HG02970 (cell line): ENCODE measurements at regions not wholly inside any gene's neighbourhood (a gene's known extent, or its start where the extent isn't known, plus 50 kb on each side); places are given as distances from the start of the nearest gene placed in this dataset.
"Not testable (repeated sequence)": the region's sequence is repeated elsewhere in the genome, so short reads cannot be mapped to it uniquely, and the experiment has no call there.

Source experiments
- ATAC-seq: cut with Tn5 transposase; IDR thresholded peaks from one replicate; pipeline ENCODE4 v1.9.1; 2021; ENCODE audit warnings: mild to moderate bottlenecking, moderate library complexity, moderate number of reproducible peaks; ENCODE audit not compliant: unreplicated experiment, low FRiP score

- no peak for ATAC-seq
These were observed 442.3 kb upstream of the MKI67 start for GRCh38 chr10:128568491-128568890.

GRCh38 chr10:128568990-128569945 lies 443.0 kb upstream of the MKI67 start:
- no peak for ATAC-seq

- ATAC-seq: no peak
These were observed 444.2 kb upstream of the MKI67 start for GRCh38 chr10:128570319-128570995.

GRCh38 chr10:128571071-128571470 lies 444.8 kb upstream of the MKI67 start:
- no peak for ATAC-seq

GRCh38 chr10:128571745-128572144 lies 445.5 kb upstream of the MKI67 start:
- no peak for ATAC-seq

- ATAC-seq: no peak
These were observed 446.5 kb upstream of the MKI67 start for GRCh38 chr10:128572696-128573095.

GRCh38 chr10:128573281-128573845 lies 447.1 kb upstream of the MKI67 start:
- no peak for ATAC-seq

- ATAC-seq: no peak
These were observed 447.8 kb upstream of the MKI67 start for GRCh38 chr10:128573986-128574385.

GRCh38 chr10:128574581-128575210 lies 448.5 kb upstream of the MKI67 start:
- ATAC-seq: no peak

GRCh38 chr10:128575761-128576160 lies 449.5 kb upstream of the MKI67 start:
- no peak for ATAC-seq

GRCh38 chr10:128576336-128576735 lies 450.1 kb upstream of the MKI67 start:
- no peak for ATAC-seq

- ATAC-seq: no peak
These were observed 450.9 kb upstream of the MKI67 start for GRCh38 chr10:128576943-128577670.

- ATAC-seq: no peak
These were observed 451.9 kb upstream of the MKI67 start for GRCh38 chr10:128577958-128578750.

- no peak for ATAC-seq
These were observed 452.5 kb upstream of the MKI67 start for GRCh38 chr10:128578766-128579165.

GRCh38 chr10:128579280-128579865 lies 453.1 kb upstream of the MKI67 start:
- no peak for ATAC-seq

GRCh38 chr10:128579901-128580300 lies 453.7 kb upstream of the MKI67 start:
- no peak for ATAC-seq

- ATAC-seq: not testable (repeated sequence)
These were observed 456.9 kb upstream of the MKI67 start for GRCh38 chr10:128583125-128583524.

- ATAC-seq: not testable (repeated sequence)
These were observed 460.4 kb upstream of the MKI67 start for GRCh38 chr10:128586599-128586998.

- ATAC-seq: no peak
These were observed 461.5 kb upstream of the MKI67 start for GRCh38 chr10:128587689-128588088.
